Karpas-422 (cell line): ENCODE measurements at regions not wholly inside any gene's neighbourhood (a gene's known extent, or its start where the extent isn't known, plus 50 kb on each side); places are given as distances from the start of the nearest gene placed in this dataset.

Experiments used
- DNase-seq: peaks from one replicate; pipeline ENCODE4 v3.0.0-alpha.2; 2015
- H2AFZ ChIP-seq: fragments of 200-600 bp; sonication (generic); 2 replicates; pipeline ENCODE4 v1.6.1; 2014; ENCODE audit warnings: antibody characterized with exemption, low read length, mixed read lengths
- H3K27ac ChIP-seq: fragments of 200-600 bp; sonication (generic); 2 replicates; pipeline ENCODE4 v1.5.1; 2014; ENCODE audit warnings: mild to moderate bottlenecking, low read length, moderate library complexity
- H3K27me3 ChIP-seq: fragments of 200-600 bp; sonication (generic); 2 replicates; pipeline ENCODE4 v1.6.1; 2014; ENCODE audit warnings: low read length, mixed read lengths
- H3K36me3 ChIP-seq: fragments of 200-600 bp; sonication (generic); 2 replicates; pipeline ENCODE4 v1.6.1; 2014; ENCODE audit warnings: low read length, mixed read lengths; ENCODE audit not compliant: insufficient read depth
- H3K4me1 ChIP-seq: fragments of 200-600 bp; sonication (generic); 2 replicates; pipeline ENCODE4 v1.6.1; 2014; ENCODE audit warnings: mild to moderate bottlenecking, low read length, mixed read lengths
- H3K4me2 ChIP-seq: fragments of 200-600 bp; sonication (generic); 2 replicates; pipeline ENCODE4 v1.6.1; 2014; ENCODE audit warnings: low read length, low read depth, mild to moderate bottlenecking; ENCODE audit not compliant: poor library complexity, severe bottlenecking
- H3K4me3 ChIP-seq: fragments of 200-600 bp; sonication (generic); 2 replicates; pipeline ENCODE4 v1.5.1; 2014; ENCODE audit warnings: mild to moderate bottlenecking, antibody characterized with exemption, low read length, mixed read lengths
- H3K79me2 ChIP-seq: fragments of 200-600 bp; sonication (generic); 2 replicates; pipeline ENCODE4 v1.6.1; 2014; ENCODE audit warnings: mild to moderate bottlenecking, low read length, mixed read lengths
- H3K9ac ChIP-seq: fragments of 200-600 bp; sonication (generic); 2 replicates; pipeline ENCODE4 v1.6.0; 2014; ENCODE audit warnings: low read length
- H3K9me2 ChIP-seq: fragments of 200-600 bp; sonication (generic), shearing (Covaris generic); replicated peaks from 2 replicates; pipeline ENCODE4 v1.6.0; 2014; ENCODE audit warnings: mild to moderate bottlenecking, low read length, moderate library complexity; ENCODE audit not compliant: insufficient read depth
- H3K9me3 ChIP-seq: fragments of 300-700, 200-600 bp; sonication (generic); 2 replicates; pipeline ENCODE4 v1.6.1; 2014; ENCODE audit warnings: low read length, mixed read lengths
- H4K20me1 ChIP-seq: fragments of 200-600 bp; sonication (generic); 2 replicates; pipeline ENCODE4 v1.6.1; 2014; ENCODE audit warnings: mild to moderate bottlenecking, antibody characterized with exemption, low read length, low read depth; ENCODE audit not compliant: insufficient read depth

GRCh38 chr11:41935795-41936194, 476.3 kb upstream of the LRRC4C start:
- no peaks in the 10 kb centered on the region for H3K9me2 ChIP-seq
- H3K9ac ChIP-seq, result no peak overlapping the region
- no peak overlapping the region for H2AFZ ChIP-seq
- H3K27me3 ChIP-seq, result no peaks in the 10 kb centered on the region
- no peaks in the 10 kb centered on the region for H3K79me2 ChIP-seq
- no peak for DNase-seq
- H3K4me3 ChIP-seq, result no peak overlapping the region
- H3K27ac ChIP-seq, result no peak overlapping the region
- no peaks in the 10 kb centered on the region for H3K36me3 ChIP-seq
- no peaks in the 10 kb centered on the region for H4K20me1 ChIP-seq
- H3K9me3 ChIP-seq, result peaks cover 18% of the 10 kb centered on the region
- no peak overlapping the region for H3K4me2 ChIP-seq
- H3K4me1 ChIP-seq, result no peaks in the 10 kb centered on the region

- no peaks in the 10 kb centered on the region for H3K79me2 ChIP-seq
- DNase-seq, result no peak
These were observed 484.2 kb upstream of the LRRC4C start for GRCh38 chr11:41943656-41944055.

GRCh38 chr11:41947392-41947791, 487.9 kb upstream of the LRRC4C start:
- H3K36me3 ChIP-seq, result no peaks in the 10 kb centered on the region
- no peaks in the 10 kb centered on the region for H3K27me3 ChIP-seq
- H3K27ac ChIP-seq, result no peak overlapping the region
- H4K20me1 ChIP-seq, result no peaks in the 10 kb centered on the region
- H3K9me3 ChIP-seq, result peaks cover 3% of the 10 kb centered on the region; the same call in 1 of the 2 replicates
- no peak for DNase-seq
- H3K4me3 ChIP-seq, result no peak overlapping the region
- H2AFZ ChIP-seq, result no peak overlapping the region
- no peak overlapping the region for H3K9ac ChIP-seq
- no peaks in the 10 kb centered on the region for H3K79me2 ChIP-seq
- H3K9me2 ChIP-seq, result no peaks in the 10 kb centered on the region
- peaks cover 3% of the 10 kb centered on the region; the same call in 1 of the 2 replicates for H3K4me1 ChIP-seq
- H3K4me2 ChIP-seq, result no peak overlapping the region

More at GRCh38 chr11:41943656-41944055, 484.2 kb upstream of the LRRC4C start:
- H3K4me3 ChIP-seq, result no peak overlapping the region
- H3K36me3 ChIP-seq, result no peaks in the 10 kb centered on the region
- peaks cover 3% of the 10 kb centered on the region; the same call in 1 of the 2 replicates for H3K4me1 ChIP-seq
- peaks cover 6% of the 10 kb centered on the region; the same call in 1 of the 2 replicates for H3K9me3 ChIP-seq
- H3K4me2 ChIP-seq, result no peak overlapping the region
- no peak overlapping the region for H3K9ac ChIP-seq
- no peak overlapping the region for H2AFZ ChIP-seq
- no peaks in the 10 kb centered on the region for H3K9me2 ChIP-seq
- H3K27me3 ChIP-seq, result no peaks in the 10 kb centered on the region
- H3K27ac ChIP-seq, result no peak overlapping the region
- no peaks in the 10 kb centered on the region for H4K20me1 ChIP-seq

GRCh38 chr11:41950470-41951143, 491.2 kb upstream of the LRRC4C start:
- Histone ChIP-seq H3K27me3 (no peaks in the 10 kb centered on the region), H3K9me2 (no peaks in the 10 kb centered on the region), H3K4me2 (no peak overlapping the region), H2AFZ (no peak overlapping the region), H3K4me1 (no peaks in the 10 kb centered on the region), H3K27ac (no peak overlapping the region), H3K9me3 (peaks cover 7% of the 10 kb centered on the region), H3K36me3 (no peaks in the 10 kb centered on the region), H3K79me2 (no peaks in the 10 kb centered on the region), H3K9ac (no peak overlapping the region), H4K20me1 (no peaks in the 10 kb centered on the region), H3K4me3 (no peak overlapping the region)
- no peak for DNase-seq

- Histone ChIP-seq H3K9me3 (peaks cover 16% of the 10 kb centered on the region), H3K4me1 (no peaks in the 10 kb centered on the region), H3K4me2 (no peak overlapping the region), H3K79me2 (no peaks in the 10 kb centered on the region), H3K4me3 (no peak overlapping the region), H3K9ac (no peak overlapping the region), H3K36me3 (no peaks in the 10 kb centered on the region), H3K27ac (no peak overlapping the region), H3K9me2 (no peaks in the 10 kb centered on the region), H4K20me1 (no peaks in the 10 kb centered on the region), H2AFZ (no peak overlapping the region), H3K27me3 (no peaks in the 10 kb centered on the region)
- no peak for DNase-seq
These were observed 494.6 kb upstream of the LRRC4C start for GRCh38 chr11:41954034-41954433.

GRCh38 chr11:41955066-41955465, 495.6 kb upstream of the LRRC4C start:
- Histone ChIP-seq H3K4me1 (no peaks in the 10 kb centered on the region), H3K27ac (no peak overlapping the region), H3K9me2 (no peaks in the 10 kb centered on the region), H3K9ac (no peak overlapping the region), H3K9me3 (peaks cover 16% of the 10 kb centered on the region), H3K79me2 (no peaks in the 10 kb centered on the region), H3K27me3 (no peaks in the 10 kb centered on the region), H3K36me3 (no peaks in the 10 kb centered on the region), H4K20me1 (no peaks in the 10 kb centered on the region), H3K4me3 (no peak overlapping the region), H2AFZ (no peak overlapping the region), H3K4me2 (no peak overlapping the region)
- DNase-seq, result no peak

- H3K4me3 ChIP-seq, result no peak overlapping the region
- no peaks in the 10 kb centered on the region for H4K20me1 ChIP-seq
- no peaks in the 10 kb centered on the region for H3K9me2 ChIP-seq
- DNase-seq, result no peak
- H3K36me3 ChIP-seq, result no peaks in the 10 kb centered on the region
- H2AFZ ChIP-seq, result no peak overlapping the region
- H3K27me3 ChIP-seq, result no peaks in the 10 kb centered on the region
- no peak overlapping the region for H3K9ac ChIP-seq
- H3K79me2 ChIP-seq, result no peaks in the 10 kb centered on the region
- H3K27ac ChIP-seq, result no peak overlapping the region
- no peak overlapping the region for H3K4me2 ChIP-seq
- no peaks in the 10 kb centered on the region for H3K4me1 ChIP-seq
- peaks cover 16% of the 10 kb centered on the region for H3K9me3 ChIP-seq
These were observed 496.4 kb upstream of the LRRC4C start for GRCh38 chr11:41955635-41956400.

- Histone ChIP-seq H2AFZ (no peak overlapping the region), H3K9me3 (peaks cover 33% of the 10 kb centered on the region), H3K27ac (no peak overlapping the region), H3K9ac (no peak overlapping the region), H3K4me3 (no peak overlapping the region), H3K36me3 (no peaks in the 10 kb centered on the region), H3K27me3 (no peaks in the 10 kb centered on the region), H3K4me1 (no peaks in the 10 kb centered on the region), H3K79me2 (no peaks in the 10 kb centered on the region), H3K9me2 (no peaks in the 10 kb centered on the region), H4K20me1 (no peaks in the 10 kb centered on the region), H3K4me2 (no peak overlapping the region)
- no peak for DNase-seq
These were observed 504.0 kb upstream of the LRRC4C start for GRCh38 chr11:41963406-41963805.
